Body of pancreas (tissue), 4 donors: ENCODE measurements at regions not wholly inside any gene's neighbourhood (a gene's known extent, or its start where the extent isn't known, plus 50 kb on each side); places are given as distances from the start of the nearest gene placed in this dataset.

Source experiments
- POLR2A ChIP-seq, 3 donors: fragments of 450-650 bp; IDR thresholded peaks; one replicate each; pipeline ENCODE4 v1.6.1; 2016; ENCODE audit warnings: antibody characterized with exemption in 3 of 3, mild to moderate bottlenecking in 2 of 3
- TF ChIP-seq, protein P1 (sequence below), 7 experiments: fragments of 450-650 bp in 4 of 7; fragments of 200-600 bp in 3 of 7; sonication (generic) in 3 of 7; IDR thresholded peaks; one replicate each; pipeline ENCODE4 v1.5.1; 2016 to 2019; ENCODE audit warnings: antibody characterized with exemption in 7 of 7

- TF ChIP-seq, protein P1, sequence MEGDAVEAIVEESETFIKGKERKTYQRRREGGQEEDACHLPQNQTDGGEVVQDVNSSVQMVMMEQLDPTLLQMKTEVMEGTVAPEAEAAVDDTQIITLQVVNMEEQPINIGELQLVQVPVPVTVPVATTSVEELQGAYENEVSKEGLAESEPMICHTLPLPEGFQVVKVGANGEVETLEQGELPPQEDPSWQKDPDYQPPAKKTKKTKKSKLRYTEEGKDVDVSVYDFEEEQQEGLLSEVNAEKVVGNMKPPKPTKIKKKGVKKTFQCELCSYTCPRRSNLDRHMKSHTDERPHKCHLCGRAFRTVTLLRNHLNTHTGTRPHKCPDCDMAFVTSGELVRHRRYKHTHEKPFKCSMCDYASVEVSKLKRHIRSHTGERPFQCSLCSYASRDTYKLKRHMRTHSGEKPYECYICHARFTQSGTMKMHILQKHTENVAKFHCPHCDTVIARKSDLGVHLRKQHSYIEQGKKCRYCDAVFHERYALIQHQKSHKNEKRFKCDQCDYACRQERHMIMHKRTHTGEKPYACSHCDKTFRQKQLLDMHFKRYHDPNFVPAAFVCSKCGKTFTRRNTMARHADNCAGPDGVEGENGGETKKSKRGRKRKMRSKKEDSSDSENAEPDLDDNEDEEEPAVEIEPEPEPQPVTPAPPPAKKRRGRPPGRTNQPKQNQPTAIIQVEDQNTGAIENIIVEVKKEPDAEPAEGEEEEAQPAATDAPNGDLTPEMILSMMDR (IDR thresholded peaks at IDR 0.05) = no peak
- TF ChIP-seq POLR2A (IDR thresholded peaks at IDR 0.05) = no peak
Measured at GRCh38 chr2:5954509-5954908, 262.3 kb downstream of the SOX11 start.
